ENCODE measurements at regions not wholly inside any gene's neighbourhood (a gene's known extent, or its start where the extent isn't known, plus 50 kb on each side); places are given as distances from the start of the nearest gene placed in this dataset.
"Not testable (repeated sequence)": the region's sequence is repeated elsewhere in the genome, so short reads cannot be mapped to it uniquely, and the experiment has no call there.

- TF ChIP-seq CTCF (IDR thresholded peaks at IDR 0.05), result peak; percentile 16; the same call in 1 of the 2 replicates
- TF ChIP-seq ZFX (IDR thresholded peaks at IDR 0.05; ENCODE audit: borderline replicate concordance), result not testable (repeated sequence)
Observed at GRCh38 chr15:84531709-84532367, 69.0 kb upstream of the ZSCAN2 start.

Data from 22Rv1 (cell line).